ENCODE measurements at regions not wholly inside any gene's neighbourhood (a gene's known extent, or its start where the extent isn't known, plus 50 kb on each side); places are given as distances from the start of the nearest gene placed in this dataset.

GRCh38 chr16:63283721-63284120 is 1247.5 kb upstream of the CDH8 start:
- TF ChIP-seq CTCF (conservative IDR thresholded peaks at IDR 0.05): no peak
- TF ChIP-seq ZFX (IDR thresholded peaks at IDR 0.05): no peak

All from C4-2B (cell line).